HG02852 (cell line): ENCODE measurements at regions not wholly inside any gene's neighbourhood (a gene's known extent, or its start where the extent isn't known, plus 50 kb on each side); places are given as distances from the start of the nearest gene placed in this dataset.

ENCODE experiments used
- ATAC-seq: cut with Tn5 transposase; IDR thresholded peaks from one replicate; pipeline ENCODE4 v1.9.1; 2021; ENCODE audit warnings: mild to moderate bottlenecking, moderate library complexity; ENCODE audit not compliant: unreplicated experiment

DNA sequence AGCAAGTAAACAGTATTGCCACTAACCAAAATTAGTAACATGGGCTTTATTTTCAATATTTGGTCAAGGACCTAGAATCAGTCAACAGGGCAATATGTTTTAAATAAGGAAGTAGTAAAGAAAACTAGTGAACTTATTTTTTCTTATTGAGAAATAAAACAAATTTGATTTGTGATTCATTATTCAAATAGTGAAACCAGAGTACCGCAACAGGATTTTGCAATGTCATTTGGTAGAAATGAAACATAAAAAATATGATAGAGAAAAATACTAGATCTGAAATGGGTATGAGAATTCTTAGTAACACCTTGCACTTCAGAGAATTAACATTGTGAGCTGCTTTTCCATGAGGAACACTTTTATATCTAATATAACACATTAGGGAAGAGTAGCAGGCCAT, 291.8 kb upstream of the GBE1 start:
- no peak for ATAC-seq

DNA sequence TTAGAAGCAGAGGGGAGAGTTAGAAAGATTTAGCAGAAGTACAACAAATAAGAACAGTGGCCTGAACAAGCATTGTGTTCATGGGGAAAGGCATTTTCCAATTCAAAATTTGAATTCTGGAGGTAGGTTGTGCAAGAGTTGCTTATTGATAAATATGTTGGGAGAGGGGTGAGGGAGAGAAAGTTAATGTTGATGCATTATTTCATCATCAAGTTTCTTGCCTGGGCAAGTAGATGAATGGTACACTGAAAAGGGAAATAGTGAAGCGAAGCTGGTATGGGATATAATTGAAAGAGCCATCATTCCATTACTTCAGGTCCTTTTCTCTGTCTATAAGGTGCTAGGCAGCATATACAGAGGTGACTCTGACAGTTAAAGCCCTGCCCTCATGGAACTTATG, 288.9 kb upstream of the GBE1 start:
- ATAC-seq = no peak

DNA sequence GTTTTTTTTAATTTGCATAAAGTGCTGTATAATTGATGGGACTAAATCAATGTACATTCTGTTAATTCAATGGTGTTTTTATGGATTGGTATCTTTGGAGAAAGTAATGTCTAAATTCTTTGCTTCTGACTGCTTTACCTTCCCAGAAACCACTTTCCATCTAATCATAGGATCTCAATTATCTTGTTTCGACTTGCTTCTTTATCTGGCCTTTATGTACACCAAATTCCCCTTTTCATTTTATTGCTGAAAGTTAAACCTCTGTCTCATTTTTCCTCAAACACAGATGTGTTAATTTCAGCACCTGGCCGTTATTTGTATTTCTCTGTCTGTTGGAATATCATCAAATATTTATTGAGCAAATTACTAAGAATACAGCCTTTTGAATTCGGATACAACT, 287.3 kb upstream of the GBE1 start:
- ATAC-seq = no peak

DNA sequence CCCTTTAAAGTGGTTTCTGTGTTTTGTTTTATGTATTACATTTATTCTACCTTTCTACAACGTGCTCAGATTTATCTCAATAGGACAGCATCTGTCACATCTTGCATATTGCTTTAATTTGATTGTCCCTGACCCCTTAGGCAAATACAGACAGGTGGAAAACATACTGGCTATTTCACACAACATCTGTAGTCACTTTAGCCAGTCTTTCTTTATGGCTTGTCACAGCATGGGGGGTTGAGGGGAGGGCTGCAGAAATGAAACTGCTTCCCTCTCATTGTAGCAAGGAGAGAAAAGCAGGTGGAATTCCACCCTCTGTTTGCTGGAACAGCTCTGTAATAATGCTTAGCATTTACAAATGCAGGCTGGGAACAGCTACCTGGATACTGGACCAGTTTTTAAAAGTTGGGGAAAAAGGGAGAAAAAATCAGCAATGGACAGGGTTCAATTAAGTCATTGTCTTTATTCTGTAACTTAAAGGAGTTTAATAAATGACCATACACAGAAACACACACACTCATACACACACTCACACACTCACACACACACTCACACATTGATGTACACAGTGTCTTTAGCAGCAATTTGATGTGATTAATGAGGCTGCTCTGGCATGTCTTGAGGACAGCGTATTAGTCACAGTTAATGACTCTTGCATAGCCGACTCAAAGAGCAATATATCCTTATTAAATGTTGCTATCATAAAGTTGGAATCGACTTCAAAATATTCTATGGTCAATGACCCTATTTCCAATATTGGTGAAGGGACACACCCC, 283.7 kb upstream of the GBE1 start:
- no peak for ATAC-seq

DNA sequence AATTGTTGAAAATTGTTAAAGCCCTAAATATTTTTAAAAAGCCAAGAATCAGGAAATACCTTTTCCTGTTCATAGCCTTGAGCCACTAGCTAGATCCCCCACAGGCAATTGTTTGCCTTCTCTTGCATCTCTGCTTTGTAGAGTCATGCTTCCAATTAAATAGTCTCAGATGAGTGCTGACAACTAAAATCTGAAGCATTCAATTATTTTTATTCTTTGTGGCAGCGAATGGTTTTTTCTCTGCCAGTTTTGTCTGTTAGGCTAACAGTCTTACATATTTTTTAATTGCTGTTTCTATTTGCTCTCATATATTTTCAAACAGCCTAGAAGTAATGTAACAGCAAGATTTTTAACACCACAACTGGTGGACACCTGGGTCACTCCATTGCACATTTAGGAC, 277.1 kb upstream of the GBE1 start:
- no peak for ATAC-seq

DNA sequence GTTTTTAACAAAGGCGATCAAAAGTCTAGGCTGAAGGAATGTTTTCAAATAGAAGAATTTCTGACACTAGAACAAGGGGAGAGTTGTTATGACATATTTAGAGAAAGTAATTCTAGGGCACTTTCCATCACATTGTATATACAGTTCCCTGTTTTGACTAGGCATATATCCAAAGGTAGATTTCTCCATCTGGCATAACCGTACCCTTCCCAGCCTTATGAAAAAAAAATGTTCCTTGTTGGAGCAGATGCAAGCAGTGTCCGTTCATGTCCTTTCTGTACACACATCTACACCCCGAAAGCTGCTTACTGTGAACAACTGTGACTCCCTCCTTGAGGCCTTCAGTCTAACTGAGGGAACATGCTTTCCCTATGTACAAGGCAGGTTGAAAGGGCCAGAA, 271.7 kb upstream of the GBE1 start:
- no peak for ATAC-seq

DNA sequence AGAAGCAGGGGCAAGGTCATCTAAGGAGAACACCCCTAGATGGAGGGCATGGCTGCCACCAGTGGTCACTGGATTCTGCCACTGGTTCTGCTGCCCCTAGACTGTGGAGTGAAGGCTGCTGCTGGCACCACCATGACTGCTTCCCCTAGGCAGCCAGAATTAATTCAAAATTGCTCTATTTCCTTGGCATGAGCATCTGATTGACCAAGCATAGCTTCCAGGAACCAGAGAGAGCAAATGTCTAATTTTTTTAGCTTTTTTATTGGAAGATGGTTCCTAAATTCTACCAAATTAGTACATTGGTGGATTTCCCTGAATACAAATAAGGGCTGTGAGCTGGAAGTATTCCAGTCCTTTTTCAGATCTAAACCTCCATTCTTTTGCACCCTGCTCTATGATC, 270.2 kb upstream of the GBE1 start:
- ATAC-seq = no peak

DNA sequence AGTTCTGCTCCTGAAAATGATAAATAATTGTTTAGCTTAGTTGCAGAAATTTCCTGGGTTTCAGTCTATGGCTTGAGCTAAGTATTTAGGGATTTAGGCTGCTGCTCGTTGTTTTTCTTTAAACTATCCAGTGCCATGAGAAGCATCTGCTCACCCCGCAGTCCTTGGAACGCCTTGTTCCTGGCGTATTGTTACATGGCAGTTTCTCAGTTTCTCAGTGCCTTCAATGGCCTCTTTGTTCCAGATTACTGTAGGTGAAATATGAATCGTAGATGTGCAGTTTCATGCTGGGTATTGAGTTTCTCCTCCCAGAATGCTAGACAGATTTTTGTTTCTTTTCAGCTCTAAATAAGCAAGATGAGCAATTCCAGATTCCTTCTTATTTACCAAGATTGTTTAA, 269.5 kb upstream of the GBE1 start:
- no peak for ATAC-seq

DNA sequence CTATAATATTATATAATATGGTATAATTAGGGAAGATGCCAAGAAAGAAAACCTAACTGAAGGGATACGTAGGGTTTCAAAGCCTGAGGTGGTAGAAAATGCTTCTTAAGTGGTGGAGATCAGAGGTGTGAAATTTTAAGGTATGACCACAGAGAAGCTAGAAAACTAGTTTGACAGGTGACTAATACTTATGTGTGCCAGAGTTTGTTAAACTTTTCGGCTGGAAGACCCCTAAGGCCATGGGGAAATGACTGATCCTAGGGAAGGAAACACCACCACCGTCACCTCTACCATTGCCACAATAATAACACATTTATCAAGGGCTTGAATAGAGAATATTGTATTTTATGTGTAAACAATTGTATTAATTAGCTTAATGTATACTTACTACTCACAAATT, 261.4 kb upstream of the GBE1 start:
- ATAC-seq = no peak

DNA sequence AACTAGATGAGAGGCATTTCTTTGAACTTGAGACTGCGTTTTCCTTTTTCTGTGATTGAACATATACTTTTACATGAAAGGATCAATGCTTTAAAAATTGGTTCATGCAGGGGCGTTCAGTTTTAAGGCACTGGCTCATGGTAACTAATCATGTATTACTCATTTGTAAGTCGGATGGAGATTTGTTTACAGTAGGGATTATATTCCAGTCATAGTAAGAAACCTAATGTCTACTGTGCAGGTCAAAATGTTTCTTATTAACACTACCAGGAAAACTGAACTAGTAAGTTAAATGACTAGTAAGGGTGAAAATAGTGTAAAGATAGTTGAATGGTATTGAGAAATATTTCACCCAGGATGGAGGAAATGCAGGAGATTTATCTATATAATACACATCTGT, 258.8 kb upstream of the GBE1 start:
- no peak for ATAC-seq

DNA sequence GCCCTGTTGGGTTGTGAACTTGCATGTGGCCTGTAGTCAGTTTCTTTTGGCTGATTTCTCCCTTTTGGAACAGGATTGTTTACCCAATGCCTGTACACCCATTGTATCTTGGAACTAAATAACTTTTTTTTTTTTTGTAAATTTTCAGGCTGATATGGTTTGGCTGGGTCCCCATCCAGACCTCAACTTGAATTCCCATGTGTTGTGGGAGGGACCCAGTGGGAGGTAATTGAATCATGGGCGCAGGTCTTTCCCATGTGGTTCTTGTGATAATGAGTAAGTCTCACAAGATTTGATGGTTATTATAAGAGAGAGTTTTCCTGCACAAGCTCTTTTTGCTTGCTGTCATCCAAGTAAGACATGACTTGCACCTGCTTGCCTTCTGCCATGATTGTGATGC, 253.8 kb upstream of the GBE1 start:
- no peak for ATAC-seq

DNA sequence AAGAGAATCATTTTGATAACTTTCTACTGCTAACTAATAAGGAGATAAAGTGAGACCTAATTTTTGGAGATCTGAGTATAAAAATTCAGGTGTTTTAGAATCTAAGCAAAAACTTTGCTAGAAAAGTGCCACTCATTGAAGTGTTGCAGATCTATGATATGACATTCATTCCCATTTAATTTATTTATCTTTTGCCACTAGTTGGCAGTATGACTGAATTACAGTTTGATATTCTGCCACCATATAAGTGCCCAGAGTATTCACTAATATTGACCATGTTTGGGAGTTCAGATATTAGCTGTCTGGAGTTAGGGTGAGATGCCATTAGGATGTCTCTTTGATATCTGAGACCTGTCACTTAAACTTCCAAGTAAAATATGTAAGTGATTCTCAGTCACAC, 251.3 kb upstream of the GBE1 start:
- no peak for ATAC-seq

DNA sequence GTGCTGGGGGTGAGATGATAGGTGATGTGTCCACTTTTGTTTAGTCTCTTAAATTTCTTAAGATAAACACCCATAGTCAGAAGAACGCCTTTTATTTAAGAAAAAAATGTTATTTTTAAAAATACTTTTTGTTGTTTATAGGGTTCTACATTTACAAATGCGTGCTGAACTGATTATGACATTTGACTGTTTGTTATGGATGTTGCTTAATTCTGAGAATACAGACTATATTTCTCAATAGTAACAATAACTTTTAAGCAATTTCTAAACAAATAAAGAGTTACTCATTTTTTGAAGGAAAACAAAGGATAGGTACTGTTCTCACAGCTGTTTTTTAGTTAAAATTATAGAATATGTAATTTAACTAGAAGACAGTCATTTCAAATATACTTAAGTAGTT, 249.9 kb upstream of the GBE1 start:
- ATAC-seq = no peak

DNA sequence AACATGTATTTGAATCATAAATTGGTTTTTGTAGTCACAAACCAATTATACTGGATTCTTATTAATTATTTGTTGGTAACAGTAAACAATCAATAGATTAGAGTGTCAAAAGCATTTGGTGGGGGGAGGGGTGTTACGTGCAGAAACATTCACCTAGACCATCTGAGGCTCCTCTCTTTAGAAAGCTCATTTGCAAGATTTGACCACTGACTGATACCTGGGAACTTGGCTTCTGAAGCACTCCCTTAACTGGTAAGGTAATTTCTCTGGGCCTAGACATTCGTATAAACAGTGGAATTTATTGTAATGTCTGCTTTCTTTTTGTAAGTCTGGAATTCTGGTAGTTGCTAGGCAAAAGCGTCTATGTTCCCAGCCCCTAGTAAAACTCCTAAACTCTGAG, 243.8 kb upstream of the GBE1 start:
- no peak for ATAC-seq

DNA sequence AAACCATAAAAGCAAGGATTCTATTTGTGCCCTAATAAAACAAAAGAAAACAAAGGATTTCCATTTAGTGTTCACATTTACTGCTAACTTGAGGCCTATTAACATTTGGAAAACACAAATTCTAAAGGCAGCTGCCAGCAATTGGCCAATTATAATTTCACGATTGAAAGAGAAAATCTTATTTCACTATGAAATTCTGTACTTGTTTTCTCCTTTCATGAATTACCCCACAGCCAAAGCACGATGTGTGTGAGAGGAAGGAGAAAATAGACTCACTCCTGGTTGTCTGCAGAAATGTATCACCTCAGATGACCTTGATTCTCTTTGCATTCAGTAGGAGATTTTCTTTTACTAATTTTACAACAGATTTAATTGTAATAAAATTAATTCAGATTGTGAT, 242.8 kb upstream of the GBE1 start:
- ATAC-seq = no peak

DNA sequence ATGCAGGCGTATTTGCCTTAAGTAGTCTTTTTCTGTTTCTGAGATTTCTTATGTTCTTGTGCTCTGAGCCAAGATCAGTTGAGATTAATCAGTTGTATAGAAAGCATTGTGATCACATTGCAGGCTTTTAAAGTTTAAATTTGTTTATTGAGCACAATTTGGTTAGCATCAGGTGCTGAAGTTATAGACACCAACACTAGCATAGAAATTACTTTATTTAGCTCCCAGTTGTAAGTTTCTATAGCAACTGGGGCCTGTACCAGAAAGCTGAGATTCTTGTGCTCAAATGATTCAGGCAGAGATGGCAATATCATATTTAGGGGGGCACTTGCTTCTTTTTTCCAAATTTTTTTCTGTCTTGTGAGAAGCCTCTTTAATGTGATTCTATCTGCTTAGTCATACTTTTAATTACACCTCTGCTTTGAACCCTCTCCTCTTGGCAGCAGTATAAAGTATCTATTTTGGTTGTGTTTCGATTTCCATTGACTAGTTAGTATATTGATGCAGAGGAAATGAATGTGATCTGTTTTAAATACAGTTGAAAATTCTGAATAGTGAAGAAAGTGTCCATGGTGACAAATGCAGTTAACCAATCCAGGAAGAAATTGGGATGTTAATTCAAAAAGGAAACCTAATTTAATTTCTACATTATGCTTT, 241.7 kb upstream of the GBE1 start:
- no peak for ATAC-seq

DNA sequence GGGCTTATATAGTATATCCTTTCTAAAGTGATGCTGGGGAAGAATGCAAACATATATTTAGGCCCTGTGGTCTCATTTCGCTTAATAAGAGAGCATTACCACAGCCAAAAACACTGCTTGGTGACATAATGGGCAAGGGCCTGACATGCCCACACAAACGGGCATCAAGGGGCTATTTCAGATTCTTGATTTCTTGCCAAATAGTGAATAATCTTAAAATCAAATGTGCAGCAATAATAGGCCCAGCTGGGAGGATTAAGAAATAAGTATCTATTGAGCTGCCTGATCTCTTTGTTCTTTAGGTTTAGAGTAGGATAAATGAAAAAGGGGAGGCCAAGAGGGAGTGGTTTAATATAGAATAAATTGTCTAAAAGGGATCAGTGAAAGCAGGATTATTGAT, 241.0 kb upstream of the GBE1 start:
- no peak for ATAC-seq

DNA sequence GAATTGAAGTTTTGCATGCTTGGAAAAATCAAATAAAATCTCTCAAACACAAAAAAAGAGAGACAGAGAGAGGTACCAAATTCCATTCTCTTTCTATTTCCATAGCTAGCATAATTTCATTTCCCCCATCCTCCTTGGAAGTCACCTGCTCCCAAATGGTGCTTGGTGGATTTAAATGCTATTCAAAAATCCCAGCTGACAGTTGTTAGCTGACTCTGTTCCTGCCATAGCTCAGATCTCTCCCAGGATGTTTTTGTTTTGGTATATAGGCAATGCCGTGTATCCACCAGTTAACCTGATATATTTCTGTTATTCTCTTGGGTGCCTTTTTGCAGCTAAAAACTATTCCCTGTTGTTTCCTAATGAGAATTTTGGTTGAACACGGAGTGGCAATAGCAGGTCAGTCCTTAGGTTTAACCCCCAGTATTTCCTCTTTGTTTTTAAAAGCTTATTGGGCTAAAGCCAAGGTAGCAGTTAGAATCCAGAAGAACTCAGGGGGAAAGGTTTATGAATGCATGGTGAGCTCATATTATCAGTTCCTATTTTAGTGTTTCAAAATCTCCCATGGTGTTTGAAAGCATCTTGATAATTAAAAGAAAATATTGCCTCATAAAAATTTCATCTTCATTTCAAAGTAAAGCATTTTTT, 240.0 kb upstream of the GBE1 start:
- ATAC-seq = no peak

DNA sequence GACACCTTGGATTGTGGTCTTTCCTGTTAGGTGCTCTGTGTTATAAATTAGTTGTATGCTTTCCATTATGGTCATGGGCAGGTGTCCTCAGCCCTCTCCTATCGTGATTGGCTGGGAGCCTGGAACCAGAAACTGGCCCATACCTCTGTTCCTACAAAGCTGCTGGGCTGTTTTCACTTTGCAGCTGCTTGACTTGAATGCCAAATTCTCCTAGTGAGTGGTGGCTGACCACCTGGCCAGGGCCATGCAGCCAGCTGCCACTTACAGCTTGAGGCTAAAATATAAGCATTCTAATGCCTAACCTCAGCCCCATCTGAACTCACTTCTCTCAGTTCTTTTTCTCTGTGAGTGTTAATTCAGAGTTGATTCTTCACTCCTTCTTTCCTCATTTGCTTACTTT, 239.3 kb upstream of the GBE1 start:
- ATAC-seq = no peak

DNA sequence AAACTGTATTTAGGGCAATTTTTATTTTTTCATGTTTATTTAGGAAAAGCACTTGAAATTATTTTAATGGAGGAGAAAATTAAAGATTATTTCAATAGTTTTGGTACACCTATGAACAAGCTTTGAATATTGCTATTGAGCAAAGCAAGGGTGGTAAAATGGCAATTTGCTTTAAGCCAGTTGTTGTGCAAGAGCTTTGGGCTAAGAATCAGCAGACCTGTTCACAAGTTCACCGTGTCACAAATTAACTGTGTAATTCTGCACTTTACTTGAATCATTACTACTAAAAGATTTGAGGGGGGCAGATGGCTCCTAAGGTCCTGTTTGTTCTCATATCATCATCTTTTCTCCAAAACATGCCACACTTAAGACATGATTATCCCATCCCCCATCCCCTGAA, 238.9 kb upstream of the GBE1 start:
- ATAC-seq = no peak

DNA sequence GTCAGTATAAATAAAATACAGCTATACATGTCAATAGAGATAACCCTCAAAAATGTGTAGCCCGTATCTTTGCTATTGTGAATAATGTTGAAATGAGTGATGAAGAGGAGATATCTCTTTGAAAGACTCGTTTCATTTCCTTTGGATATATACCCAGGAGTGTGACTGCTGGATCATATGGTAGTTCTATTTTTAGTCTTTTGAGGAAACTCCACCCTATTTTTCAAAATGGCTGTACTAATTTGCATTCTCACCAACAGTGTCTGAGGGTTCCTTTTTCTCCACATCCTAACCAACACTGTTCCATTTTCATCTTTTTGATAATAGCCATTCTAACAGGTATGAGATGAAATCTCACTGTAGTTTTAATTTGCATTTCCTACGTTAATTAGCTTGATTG, 237.5 kb upstream of the GBE1 start:
- ATAC-seq = no peak

DNA sequence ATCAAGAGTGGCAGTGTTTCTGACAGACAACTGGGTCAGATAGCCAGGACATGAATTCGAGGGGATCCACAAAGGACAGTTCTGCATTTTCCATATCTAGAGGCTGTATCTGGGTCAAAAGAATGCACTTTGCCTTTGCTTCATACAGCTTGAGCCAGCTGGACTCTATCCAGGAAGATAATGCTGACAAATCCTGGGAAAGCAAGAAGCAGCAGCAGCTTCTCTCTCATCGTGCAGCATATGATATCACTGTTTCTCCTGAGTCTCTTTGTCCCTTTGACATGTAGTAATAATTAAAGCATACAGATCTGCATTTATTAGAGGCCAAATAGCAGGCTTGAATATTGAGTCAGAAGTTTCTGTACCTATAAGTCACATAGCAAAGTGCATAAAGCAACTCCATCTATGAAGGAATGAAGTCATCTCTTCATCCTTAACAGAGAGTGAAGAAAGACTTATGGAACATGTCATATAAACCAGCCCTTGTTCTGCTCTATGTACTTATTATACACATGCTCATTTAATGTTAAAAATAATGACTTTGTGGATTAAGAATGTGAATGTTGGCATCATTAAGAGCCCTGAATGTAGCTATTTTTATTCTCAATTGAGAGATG, 236.8 kb upstream of the GBE1 start:
- ATAC-seq = no peak
